Osteoblast (primary cell): ENCODE measurements at regions not wholly inside any gene's neighbourhood (a gene's known extent, or its start where the extent isn't known, plus 50 kb on each side); places are given as distances from the start of the nearest gene placed in this dataset.

Experiments used
- DNase-seq: peaks from one replicate; pipeline ENCODE4 v3.0.0; 2011; ENCODE audit warnings: low spot score, mixed read lengths; ENCODE audit not compliant: insufficient read length; ENCODE audit errors: missing footprints
- H2AFZ ChIP-seq: 2 replicates; pipeline ENCODE4 v1.6.0; 2011; ENCODE audit warnings: mild to moderate bottlenecking, low read length
- H3K27ac ChIP-seq: 2 replicates; pipeline ENCODE4 v1.5.1; 2011; ENCODE audit warnings: mild to moderate bottlenecking, low read depth, low read length, moderate library complexity
- H3K27me3 ChIP-seq: 2 replicates; pipeline ENCODE4 v1.6.0; 2012; ENCODE audit warnings: mild to moderate bottlenecking, control low read depth, inconsistent platforms, low read length, moderate library complexity; ENCODE audit not compliant: insufficient read depth
- H3K36me3 ChIP-seq: 2 replicates; pipeline ENCODE4 v1.5.1; 2011; ENCODE audit warnings: mild to moderate bottlenecking, low read length, control low read depth, moderate library complexity; ENCODE audit not compliant: insufficient read depth
- H3K4me1 ChIP-seq: 2 replicates; pipeline ENCODE4 v1.5.1; 2011; ENCODE audit warnings: mild to moderate bottlenecking, low read length, control low read depth, moderate library complexity; ENCODE audit not compliant: insufficient read depth
- H3K4me2 ChIP-seq: 2 replicates; pipeline ENCODE4 v1.6.0; 2011; ENCODE audit warnings: mild to moderate bottlenecking, low read length; ENCODE audit not compliant: insufficient read depth
- H3K4me3 ChIP-seq: fragments of 200-600 bp; sonication (generic); 3 replicates; pipeline ENCODE4 v1.5.1; 2012; ENCODE audit warnings: mild to moderate bottlenecking, low read length, inconsistent platforms; ENCODE audit not compliant: insufficient read depth
- H3K79me2 ChIP-seq: 2 replicates; pipeline ENCODE4 v1.6.0; 2012; ENCODE audit warnings: mild to moderate bottlenecking, low read length, control low read depth, inconsistent platforms; ENCODE audit not compliant: insufficient read depth
- H3K9me3 ChIP-seq: 2 replicates; pipeline ENCODE4 v1.5.1; 2011; ENCODE audit warnings: low read depth, low read length, control low read depth
- H4K20me1 ChIP-seq: 2 replicates; pipeline ENCODE4 v1.6.0; 2012; ENCODE audit warnings: mild to moderate bottlenecking, low read length, control low read depth; ENCODE audit not compliant: insufficient read depth
- CTCF ChIP-seq: IDR thresholded peaks from 2 replicates; pipeline ENCODE4 v1.5.1; 2011; ENCODE audit warnings: mild to moderate bottlenecking, low read depth, low read length, moderate library complexity; ENCODE audit errors: extremely low read depth

- Histone ChIP-seq H3K9me3 (no peaks in the 10 kb centered on the region), H2AFZ (no peak overlapping the region), H3K4me3 (no peak overlapping the region), H3K27ac (no peak overlapping the region), H3K36me3 (no peaks in the 10 kb centered on the region), H3K79me2 (no peaks in the 10 kb centered on the region), H4K20me1 (no peaks in the 10 kb centered on the region), H3K27me3 (no peaks in the 10 kb centered on the region), H3K4me1 (no peaks in the 10 kb centered on the region), H3K4me2 (no peak overlapping the region)
- no peak for TF ChIP-seq CTCF
- DNase-seq: no peak
Observed at GRCh38 chr2:209324281-209324680, 99.6 kb upstream of the MAP2 start.

- H3K9me3 ChIP-seq: no peaks in the 10 kb centered on the region
- DNase-seq: peak; percentile 71
- TF ChIP-seq CTCF: peak; percentile 41
- no peak overlapping the region for H3K27ac ChIP-seq
- no peak overlapping the region for H3K4me2 ChIP-seq
- no peak overlapping the region for H2AFZ ChIP-seq
- H3K4me1 ChIP-seq: no peaks in the 10 kb centered on the region
- H4K20me1 ChIP-seq: no peaks in the 10 kb centered on the region
- no peaks in the 10 kb centered on the region for H3K79me2 ChIP-seq
- H3K27me3 ChIP-seq: no peaks in the 10 kb centered on the region
- H3K36me3 ChIP-seq: no peaks in the 10 kb centered on the region
- H3K4me3 ChIP-seq: no peak overlapping the region
Observed at GRCh38 chr2:209331291-209331844, 92.5 kb upstream of the MAP2 start.

- DNase-seq: peak; percentile 46
- Histone ChIP-seq H4K20me1 (no peaks in the 10 kb centered on the region), H3K36me3 (no peaks in the 10 kb centered on the region), H3K27me3 (no peaks in the 10 kb centered on the region), H2AFZ (no peak overlapping the region), H3K9me3 (no peaks in the 10 kb centered on the region), H3K4me1 (no peaks in the 10 kb centered on the region), H3K4me3 (no peak overlapping the region), H3K4me2 (peak overlapping the region; percentile 11), H3K27ac (no peak overlapping the region), H3K79me2 (no peaks in the 10 kb centered on the region)
- peak; percentile 96 for TF ChIP-seq CTCF
Observed at GRCh38 chr2:209334188-209335017, 89.4 kb upstream of the MAP2 start.

GRCh38 chr2:209340522-209340921 lies 83.3 kb upstream of the MAP2 start:
- H3K27ac ChIP-seq: no peak overlapping the region
- no peak for DNase-seq
- H3K9me3 ChIP-seq: no peaks in the 10 kb centered on the region
- H3K4me3 ChIP-seq: no peak overlapping the region
- H2AFZ ChIP-seq: no peak overlapping the region
- no peak overlapping the region for H3K4me2 ChIP-seq
- H3K4me1 ChIP-seq: no peaks in the 10 kb centered on the region
- no peaks in the 10 kb centered on the region for H3K79me2 ChIP-seq
- H3K36me3 ChIP-seq: no peaks in the 10 kb centered on the region
- no peak for TF ChIP-seq CTCF
- H3K27me3 ChIP-seq: no peaks in the 10 kb centered on the region
- H4K20me1 ChIP-seq: no peaks in the 10 kb centered on the region
